Panc1 (cell line): ENCODE measurements at regions not wholly inside any gene's neighbourhood (a gene's known extent, or its start where the extent isn't known, plus 50 kb on each side); places are given as distances from the start of the nearest gene placed in this dataset.

Experiments used
- ATAC-seq: fragments of 200-7000 bp; cut with Tn5 transposase; 2 replicates; pipeline ENCODE4 v1.9.1; 2020; ENCODE audit warnings: mild to moderate bottlenecking, moderate library complexity
- BruUV-seq: library from RNA; stranded (reverse); fragments of 400-500 nt; replicated peaks from 2 replicates; lab custom pipeline; 2021; lab: Mats Ljungman, UMichigan
- CTCF ChIA-PET: fragments of 300-600 bp; sonication (Branson Sonifier 250); formaldehyde crosslinking; loops from one replicate; lab custom pipeline; 2022; ENCODE audit warnings: antibody characterized with exemption; lab: Charles Lee
- POLR2A ChIA-PET: fragments of 300-600 bp; sonication (Branson Sonifier 250); formaldehyde crosslinking; loops from one replicate; lab custom pipeline; 2022; ENCODE audit warnings: antibody characterized with exemption; lab: Charles Lee
- DNase-seq: peaks from one replicate; pipeline ENCODE4 v3.0.0-alpha.2; 2010; ENCODE audit warnings: low read depth, low spot score
- H3K27ac ChIP-seq: 2 replicates; pipeline ENCODE4 v1.5.1; 2011; ENCODE audit warnings: mild to moderate bottlenecking, low read length, inconsistent platforms
- H3K27me3 ChIP-seq: fragments of 200-500 bp; sonication (Bioruptor generic); 2 replicates; pipeline ENCODE4 v1.6.0; 2014; ENCODE audit warnings: low read length, inconsistent platforms; ENCODE audit not compliant: control insufficient read depth, insufficient read depth
- H3K36me3 ChIP-seq: fragments of 200-500 bp; sonication (Bioruptor generic); 2 replicates; pipeline ENCODE4 v1.5.1; 2014; ENCODE audit warnings: inconsistent platforms, mild to moderate bottlenecking, low read length, moderate library complexity; ENCODE audit not compliant: control insufficient read depth, insufficient read depth
- H3K4me1 ChIP-seq: 2 replicates; pipeline ENCODE4 v1.5.1; 2011; ENCODE audit warnings: inconsistent platforms, mild to moderate bottlenecking, low read length, moderate library complexity; ENCODE audit not compliant: control insufficient read depth, insufficient read depth
- H3K4me3 ChIP-seq, 2 experiments: 2 replicates each; pipeline ENCODE4 v1.5.1; 2011 to 2012; ENCODE audit warnings: low read depth in 2 of 2, low read length in 2 of 2, mild to moderate bottlenecking in 2 of 2, inconsistent platforms in 1 of 2, moderate library complexity in 1 of 2
- H3K9me3 ChIP-seq: fragments of 200-500 bp; sonication (Bioruptor generic); 2 replicates; pipeline ENCODE4 v1.5.1; 2014; ENCODE audit warnings: low read depth, mild to moderate bottlenecking, inconsistent platforms, low read length, moderate library complexity; ENCODE audit not compliant: control insufficient read depth, insufficient read depth
- POLR2AphosphoS5 ChIP-seq: IDR thresholded peaks from 2 replicates; pipeline ENCODE4 v1.6.1; 2012; ENCODE audit warnings: mild to moderate bottlenecking, low read depth, low read length, moderate library complexity
- REST ChIP-seq, 2 experiments: IDR thresholded peaks; 2 replicates each; pipeline ENCODE4 v1.6.1; 2011 to 2012; ENCODE audit warnings: low read depth in 2 of 2, control low read depth in 1 of 2, low read length in 1 of 2, mild to moderate bottlenecking in 1 of 2, moderate library complexity in 1 of 2; ENCODE audit not compliant: insufficient read depth in 1 of 2
- SIN3A ChIP-seq: IDR thresholded peaks from 2 replicates; pipeline ENCODE4 v1.6.1; 2012; ENCODE audit warnings: low read depth, mild to moderate bottlenecking, low read length, moderate library complexity, borderline replicate concordance; ENCODE audit not compliant: insufficient read depth
- TCF7L2 ChIP-seq: IDR thresholded peaks from 2 replicates; pipeline ENCODE4 v1.6.1; 2011; ENCODE audit warnings: mild to moderate bottlenecking, low read depth, low read length, inconsistent platforms
- in situ Hi-C: cut with HindIII; loops from 2 replicates; pipeline ENCODE4 v1.10.0; 2016; ENCODE audit warnings: low sequenced_read_pairs, low pct_unique_long_range_greater_than_20kb
- intact Hi-C: fragments of 100-400 bp; cut with micrococcal nuclease; formaldehyde crosslinking; loops from one replicate; pipeline ENCODE4 v1.10.0; 2022; ENCODE audit not compliant: unreplicated experiment
- TF ChIP-seq, protein P1 (sequence below): fragments of 450-650 bp; IDR thresholded peaks from 2 replicates; pipeline ENCODE4 v1.5.1; 2017; ENCODE audit warnings: mild to moderate bottlenecking

DNA sequence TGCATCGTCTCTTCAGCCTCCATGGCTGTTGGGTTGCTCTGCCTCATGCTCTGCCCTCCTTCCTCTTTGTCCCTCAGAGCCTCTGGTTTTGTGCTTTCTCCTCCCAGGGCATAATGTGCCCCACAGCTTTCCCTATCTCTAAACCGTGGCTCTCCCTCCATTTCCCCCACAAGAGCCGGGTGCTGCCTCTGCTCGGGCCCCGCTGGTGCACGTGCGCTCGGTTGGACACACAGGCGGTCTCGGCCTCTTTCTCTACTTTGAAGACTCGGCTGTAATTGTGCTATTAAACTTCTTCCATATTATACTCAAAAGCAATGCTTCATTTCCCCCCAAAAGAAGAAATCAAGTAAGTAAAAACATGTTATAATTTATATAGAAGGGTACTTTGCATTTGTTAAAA lies 109.7 kb upstream of the KLF14 start:
- ATAC-seq: no peak
- CTCF ChIA-PET: no interaction called here
- no peak overlapping the region for H3K4me3 ChIP-seq
- H3K36me3 ChIP-seq: no peaks in the 10 kb centered on the region
- peaks cover 2% of the 10 kb centered on the region; the same call in 1 of the 2 replicates for H3K4me1 ChIP-seq
- in situ Hi-C loops: no loop called here
- no peaks in the 10 kb centered on the region for H3K27me3 ChIP-seq
- H3K9me3 ChIP-seq: no peaks in the 10 kb centered on the region
- intact Hi-C loops: no loop called here
- POLR2A ChIA-PET: no interaction called here
- BruUV-seq: no TSS peak
- DNase-seq: no peak
- no peak for TF ChIP-seq SIN3A
- no peak for TF ChIP-seq TCF7L2
- H3K27ac ChIP-seq: no peak overlapping the region

DNA sequence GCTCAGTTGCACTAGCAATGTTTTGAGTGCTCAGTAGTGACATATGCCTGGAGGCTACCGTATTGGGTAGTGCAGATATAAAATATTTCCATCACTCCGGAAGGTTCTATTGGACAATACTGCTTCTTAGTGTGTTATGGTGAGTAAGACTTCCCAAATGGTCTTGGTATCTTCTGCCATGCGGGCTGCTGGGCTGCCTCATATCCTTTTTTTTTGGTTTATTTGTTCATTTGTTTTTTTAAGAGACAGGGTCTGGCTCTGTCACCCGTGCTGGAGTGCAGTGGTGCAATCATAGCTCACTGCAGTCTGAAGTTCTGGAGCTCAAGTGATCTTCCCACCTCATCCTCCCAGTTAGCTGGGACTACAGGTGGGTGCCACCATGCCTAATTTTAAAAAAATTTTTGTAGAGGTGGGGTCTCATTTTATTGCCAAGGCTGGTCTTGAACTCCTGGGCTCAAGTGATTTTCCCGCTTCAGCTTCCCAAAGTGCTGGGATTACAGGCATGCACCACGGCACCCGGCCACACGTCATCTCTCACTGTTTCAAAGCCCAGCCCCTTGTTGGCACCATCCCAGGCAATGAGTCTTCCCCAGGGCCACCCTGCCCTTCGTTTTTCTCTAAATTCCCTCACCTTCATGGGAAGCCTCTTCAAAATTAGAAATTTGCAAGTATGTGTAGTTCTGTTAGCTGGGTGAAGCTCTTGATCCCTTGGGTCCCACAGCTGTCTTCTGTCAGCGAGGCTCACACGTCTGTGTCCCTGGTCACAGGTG lies 111.0 kb upstream of the KLF14 start:
- Histone ChIP-seq H3K4me3 (no peak overlapping the region), H3K4me1 (no peaks in the 10 kb centered on the region), H3K27ac (no peak overlapping the region), H3K9me3 (no peaks in the 10 kb centered on the region), H3K27me3 (no peaks in the 10 kb centered on the region), H3K36me3 (no peaks in the 10 kb centered on the region)
- no peak for TF ChIP-seq POLR2AphosphoS5
- TF ChIP-seq SIN3A: no peak
- TF ChIP-seq, protein P1, sequence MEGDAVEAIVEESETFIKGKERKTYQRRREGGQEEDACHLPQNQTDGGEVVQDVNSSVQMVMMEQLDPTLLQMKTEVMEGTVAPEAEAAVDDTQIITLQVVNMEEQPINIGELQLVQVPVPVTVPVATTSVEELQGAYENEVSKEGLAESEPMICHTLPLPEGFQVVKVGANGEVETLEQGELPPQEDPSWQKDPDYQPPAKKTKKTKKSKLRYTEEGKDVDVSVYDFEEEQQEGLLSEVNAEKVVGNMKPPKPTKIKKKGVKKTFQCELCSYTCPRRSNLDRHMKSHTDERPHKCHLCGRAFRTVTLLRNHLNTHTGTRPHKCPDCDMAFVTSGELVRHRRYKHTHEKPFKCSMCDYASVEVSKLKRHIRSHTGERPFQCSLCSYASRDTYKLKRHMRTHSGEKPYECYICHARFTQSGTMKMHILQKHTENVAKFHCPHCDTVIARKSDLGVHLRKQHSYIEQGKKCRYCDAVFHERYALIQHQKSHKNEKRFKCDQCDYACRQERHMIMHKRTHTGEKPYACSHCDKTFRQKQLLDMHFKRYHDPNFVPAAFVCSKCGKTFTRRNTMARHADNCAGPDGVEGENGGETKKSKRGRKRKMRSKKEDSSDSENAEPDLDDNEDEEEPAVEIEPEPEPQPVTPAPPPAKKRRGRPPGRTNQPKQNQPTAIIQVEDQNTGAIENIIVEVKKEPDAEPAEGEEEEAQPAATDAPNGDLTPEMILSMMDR: no peak
- no peak for TF ChIP-seq REST (IDR thresholded peaks at IDR 0.05; ENCODE audit: insufficient read depth in 1 of 2, low read depth in 2 of 2, low read length in 1 of 2)
- TF ChIP-seq TCF7L2: no peak
- no peak for DNase-seq
- in situ Hi-C loops: no loop called here
- ATAC-seq: 0 out of 2 replicates have a peak, but pooled peaks have one; percentile 20
- ChIA-PET CTCF (interaction anchor here (0.7 kb wide), 1 partner anchor 663 kb away, joined by 4 read pairs; no protein-coding TSS in a partner anchor), POLR2A (no interaction called here)
- intact Hi-C loops: no loop called here
- no TSS peak for BruUV-seq

DNA sequence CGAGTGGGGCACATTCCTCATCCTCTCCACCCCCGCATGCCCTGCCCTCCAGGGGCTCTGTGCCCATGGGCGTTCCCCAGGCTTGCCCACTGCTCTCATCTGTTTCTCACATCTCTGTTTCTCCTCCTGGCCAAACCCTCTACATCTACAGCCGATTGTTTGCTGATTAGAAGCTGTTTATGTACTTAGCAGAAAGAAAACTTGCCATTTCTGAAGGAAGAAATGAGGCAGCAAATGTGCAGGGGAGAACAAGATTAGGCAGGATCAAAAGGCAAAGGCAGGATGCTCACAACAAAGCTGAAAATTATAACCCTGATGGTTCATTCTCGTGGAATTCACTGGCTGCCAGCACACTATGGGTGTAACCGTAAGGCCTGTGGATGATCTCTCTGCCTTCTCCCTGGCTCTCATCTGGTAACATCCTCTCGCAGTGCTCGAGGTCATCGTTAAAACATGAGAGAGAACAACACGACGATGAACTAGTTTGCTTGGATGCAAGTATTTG lies 111.6 kb upstream of the KLF14 start:
- TF ChIP-seq, protein P1: no peak
- TF ChIP-seq POLR2AphosphoS5: no peak
- TF ChIP-seq TCF7L2: no peak
- TF ChIP-seq SIN3A: no peak
- TF ChIP-seq REST (IDR thresholded peaks at IDR 0.05; ENCODE audit: insufficient read depth in 1 of 2, low read depth in 2 of 2, low read length in 1 of 2): no peak
- H3K36me3 ChIP-seq: no peaks in the 10 kb centered on the region
- no TSS peak for BruUV-seq

More for the DNA sequence above, 111.6 kb upstream of the KLF14 start:
- intact Hi-C loops (no loop called here), in situ Hi-C loops (no loop called here)
- no peaks in the 10 kb centered on the region for H3K27me3 ChIP-seq
- DNase-seq (no peak), ATAC-seq (peak; percentile 49)
- peak overlapping the region; percentile 30; the same call in 1 of the 2 replicates for H3K27ac ChIP-seq
- no peaks in the 10 kb centered on the region for H3K9me3 ChIP-seq
- H3K4me1 ChIP-seq: no peaks in the 10 kb centered on the region
- POLR2A ChIA-PET: no interaction called here
- CTCF ChIA-PET: no interaction called here
- no peak overlapping the region for H3K4me3 ChIP-seq
